OCI-LY3 (cell line): ENCODE measurements at regions not wholly inside any gene's neighbourhood (a gene's known extent, or its start where the extent isn't known, plus 50 kb on each side); places are given as distances from the start of the nearest gene placed in this dataset.

Source experiments
- H2AFZ ChIP-seq: fragments of 200-600, 300-600 bp; shearing (Covaris generic); 2 replicates; pipeline ENCODE4 v1.6.0; 2014; ENCODE audit warnings: antibody characterized with exemption, low read depth, low read length
- H3K27ac ChIP-seq: fragments of 200-600, 300-600 bp; sonication (generic); 2 replicates; pipeline ENCODE4 v1.5.1; 2014; ENCODE audit warnings: mild to moderate bottlenecking, low read length, moderate library complexity, mixed read lengths
- H3K27me3 ChIP-seq: fragments of 200-600, 300-600 bp; sonication (generic); 2 replicates; pipeline ENCODE4 v1.6.1; 2014; ENCODE audit warnings: low read depth, low read length, mixed read lengths
- H3K36me3 ChIP-seq: fragments of 200-600, 300-600 bp; sonication (generic); replicated peaks from 2 replicates; pipeline ENCODE3; 2014; ENCODE audit warnings: low read depth, low read length, mixed read lengths
- H3K4me1 ChIP-seq: fragments of 300-600, 200-600 bp; sonication (generic); 2 replicates; pipeline ENCODE4 v1.6.1; 2014; ENCODE audit warnings: low read length, mixed read lengths
- H3K4me2 ChIP-seq: fragments of 200-600, 300-600 bp; sonication (generic); 2 replicates; pipeline ENCODE4 v1.6.1; 2014; ENCODE audit warnings: low read length, mixed read lengths
- H3K4me3 ChIP-seq: fragments of 300-600, 200-600 bp; sonication (generic); 2 replicates; pipeline ENCODE4 v1.5.1; 2014; ENCODE audit warnings: antibody characterized with exemption, mild to moderate bottlenecking, low read length, moderate library complexity
- H3K79me2 ChIP-seq: fragments of 300-600, 200-600 bp; shearing (Covaris generic); 2 replicates; pipeline ENCODE4 v1.6.1; 2014; ENCODE audit warnings: mild to moderate bottlenecking, low read length, mixed read lengths
- H3K9ac ChIP-seq: fragments of 300-600, 200-600 bp; shearing (Covaris generic); 2 replicates; pipeline ENCODE4 v1.6.0; 2014; ENCODE audit warnings: mild to moderate bottlenecking, low read length, moderate library complexity
- H3K9me3 ChIP-seq: fragments of 200-600, 300-600 bp; shearing (Covaris generic); 2 replicates; pipeline ENCODE4 v1.6.1; 2014; ENCODE audit warnings: low read length, mixed read lengths; ENCODE audit not compliant: insufficient read depth
- H4K20me1 ChIP-seq: fragments of 200-600, 300-600 bp; sonication (generic); 2 replicates; pipeline ENCODE4 v1.6.1; 2016; ENCODE audit warnings: low read length, mixed read lengths; ENCODE audit not compliant: insufficient read depth
- EZH2phosphoT487 ChIP-seq: fragments of 200-600 bp; shearing (Covaris generic); IDR thresholded peaks from 2 replicates; pipeline ENCODE4 v1.6.1; 2018; ENCODE audit warnings: antibody characterized with exemption, mixed run types, low read depth
- TF ChIP-seq, protein P1 (sequence below): fragments of 200-600, 300-600 bp; sonication (generic); IDR thresholded peaks from 2 replicates; pipeline ENCODE4 v1.5.1; 2014; ENCODE audit warnings: antibody characterized with exemption, low read length, low read depth

DNA sequence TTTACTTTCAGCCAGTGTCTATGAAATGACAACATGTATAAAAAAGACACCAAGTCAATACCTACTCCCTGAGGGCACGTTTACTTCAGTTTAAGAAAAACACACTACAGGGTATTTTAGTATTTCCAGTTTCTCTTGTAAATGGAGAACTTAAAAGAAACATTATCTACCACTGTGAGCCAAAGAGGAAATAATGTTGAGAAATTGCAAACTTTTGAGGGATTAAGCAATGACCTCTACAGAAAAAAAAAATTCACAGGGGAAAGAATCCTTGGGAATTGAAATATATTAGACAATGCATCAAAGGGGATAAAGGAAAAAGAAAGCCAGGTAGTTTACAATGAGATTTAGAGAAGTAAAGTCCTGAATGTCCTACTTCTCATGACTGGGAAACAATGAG is 126.0 kb downstream of the KCNJ2 start:
- Histone ChIP-seq H3K27ac (no peak overlapping the region), H3K9ac (no peak overlapping the region), H3K4me3 (no peak overlapping the region), H3K4me1 (peaks cover 35% of the 10 kb centered on the region), H3K9me3 (peaks cover 7% of the 10 kb centered on the region; the same call in 1 of the 2 replicates), H3K36me3 (peaks cover 21% of the 10 kb centered on the region), H2AFZ (no peak overlapping the region), H4K20me1 (no peaks in the 10 kb centered on the region), H3K4me2 (no peak overlapping the region), H3K27me3 (no peaks in the 10 kb centered on the region), H3K79me2 (no peaks in the 10 kb centered on the region)
- TF ChIP-seq, protein P1, sequence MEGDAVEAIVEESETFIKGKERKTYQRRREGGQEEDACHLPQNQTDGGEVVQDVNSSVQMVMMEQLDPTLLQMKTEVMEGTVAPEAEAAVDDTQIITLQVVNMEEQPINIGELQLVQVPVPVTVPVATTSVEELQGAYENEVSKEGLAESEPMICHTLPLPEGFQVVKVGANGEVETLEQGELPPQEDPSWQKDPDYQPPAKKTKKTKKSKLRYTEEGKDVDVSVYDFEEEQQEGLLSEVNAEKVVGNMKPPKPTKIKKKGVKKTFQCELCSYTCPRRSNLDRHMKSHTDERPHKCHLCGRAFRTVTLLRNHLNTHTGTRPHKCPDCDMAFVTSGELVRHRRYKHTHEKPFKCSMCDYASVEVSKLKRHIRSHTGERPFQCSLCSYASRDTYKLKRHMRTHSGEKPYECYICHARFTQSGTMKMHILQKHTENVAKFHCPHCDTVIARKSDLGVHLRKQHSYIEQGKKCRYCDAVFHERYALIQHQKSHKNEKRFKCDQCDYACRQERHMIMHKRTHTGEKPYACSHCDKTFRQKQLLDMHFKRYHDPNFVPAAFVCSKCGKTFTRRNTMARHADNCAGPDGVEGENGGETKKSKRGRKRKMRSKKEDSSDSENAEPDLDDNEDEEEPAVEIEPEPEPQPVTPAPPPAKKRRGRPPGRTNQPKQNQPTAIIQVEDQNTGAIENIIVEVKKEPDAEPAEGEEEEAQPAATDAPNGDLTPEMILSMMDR: no peak
- TF ChIP-seq EZH2phosphoT487: no peak

DNA sequence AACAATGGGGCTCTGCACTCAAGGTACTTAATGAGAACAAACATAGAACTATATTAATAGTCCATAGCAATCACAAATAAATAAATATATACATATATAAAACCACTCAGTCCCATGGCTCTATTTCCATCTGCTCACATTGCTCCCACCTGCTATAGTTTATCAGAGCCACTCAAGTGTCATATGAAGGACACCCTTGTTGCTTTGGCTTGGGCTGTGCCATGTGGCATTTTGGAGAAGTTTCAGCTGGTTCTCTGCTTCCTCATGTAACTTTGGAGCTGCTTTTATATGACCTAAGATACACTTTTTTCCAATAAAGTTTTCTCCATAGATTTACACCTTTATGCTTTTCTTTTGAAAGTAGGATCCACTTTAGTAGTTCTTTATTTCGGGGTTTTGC is 126.4 kb downstream of the KCNJ2 start:
- Histone ChIP-seq H3K27ac (no peak overlapping the region), H3K4me1 (peaks cover 35% of the 10 kb centered on the region), H3K27me3 (no peaks in the 10 kb centered on the region), H3K9me3 (peaks cover 7% of the 10 kb centered on the region; the same call in 1 of the 2 replicates), H4K20me1 (no peaks in the 10 kb centered on the region), H3K79me2 (no peaks in the 10 kb centered on the region), H2AFZ (no peak overlapping the region), H3K36me3 (peaks cover 25% of the 10 kb centered on the region), H3K9ac (no peak overlapping the region), H3K4me3 (no peak overlapping the region), H3K4me2 (no peak overlapping the region)
- TF ChIP-seq, protein P1: no peak
- no peak for TF ChIP-seq EZH2phosphoT487

DNA sequence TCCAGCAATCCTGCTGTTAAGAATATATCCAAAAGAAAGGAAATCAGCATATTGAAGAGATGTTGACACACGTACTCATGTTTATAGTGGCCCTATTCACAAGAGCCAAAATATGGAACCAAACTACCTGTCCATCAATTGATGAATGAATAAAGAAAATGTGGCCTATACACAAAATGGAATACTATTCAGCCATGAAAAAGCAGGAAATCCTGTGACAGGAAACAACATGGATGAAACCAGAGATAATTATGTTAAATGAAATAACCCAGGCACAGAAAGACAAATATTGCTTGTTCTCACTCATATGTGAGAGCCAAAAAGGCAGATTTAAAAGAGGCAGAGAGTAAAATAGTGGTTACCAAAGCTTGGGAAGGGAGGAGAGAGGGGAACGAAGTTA is 127.1 kb downstream of the KCNJ2 start:
- Histone ChIP-seq H3K4me2 (no peak overlapping the region), H3K9ac (no peak overlapping the region), H3K36me3 (peaks cover 30% of the 10 kb centered on the region), H4K20me1 (no peaks in the 10 kb centered on the region), H3K4me1 (peaks cover 35% of the 10 kb centered on the region), H2AFZ (no peak overlapping the region), H3K27ac (no peak overlapping the region), H3K4me3 (no peak overlapping the region), H3K27me3 (no peaks in the 10 kb centered on the region), H3K79me2 (no peaks in the 10 kb centered on the region), H3K9me3 (peaks cover 7% of the 10 kb centered on the region; the same call in 1 of the 2 replicates)
- TF ChIP-seq EZH2phosphoT487: no peak
- TF ChIP-seq, protein P1: no peak

DNA sequence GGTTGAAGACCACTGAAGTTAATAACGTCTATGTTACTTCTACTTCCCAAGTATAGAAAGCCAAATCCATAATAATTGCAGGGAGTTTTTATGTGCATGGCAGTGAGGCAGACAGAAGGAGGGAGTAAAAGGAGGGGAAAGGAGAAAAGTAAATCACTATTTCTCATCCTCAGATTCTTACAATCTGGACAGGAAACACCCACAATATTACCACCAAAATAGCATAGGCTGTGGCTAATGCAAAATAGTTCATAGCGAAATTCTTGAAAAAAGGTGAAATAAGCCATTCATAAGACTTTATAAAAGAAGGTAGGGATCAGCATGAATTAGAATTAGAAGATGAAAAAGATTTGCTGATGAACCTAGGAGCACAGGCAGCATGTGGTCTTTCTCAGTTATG is 128.1 kb downstream of the KCNJ2 start:
- Histone ChIP-seq H3K79me2 (no peaks in the 10 kb centered on the region), H3K27me3 (no peaks in the 10 kb centered on the region), H3K4me2 (no peak overlapping the region), H3K36me3 (peaks cover 38% of the 10 kb centered on the region), H4K20me1 (no peaks in the 10 kb centered on the region), H3K4me3 (no peak overlapping the region), H3K4me1 (peaks cover 35% of the 10 kb centered on the region), H3K9ac (no peak overlapping the region; the same call in 1 of the 2 replicates), H2AFZ (no peak overlapping the region), H3K27ac (peak overlapping the region; percentile 97; the same call in 1 of the 2 replicates), H3K9me3 (peaks cover 13% of the 10 kb centered on the region)
- no peak for TF ChIP-seq EZH2phosphoT487
- TF ChIP-seq, protein P1: no peak
